NCI-H1930 (cell line): ENCODE measurements at regions not wholly inside any gene's neighbourhood (a gene's known extent, or its start where the extent isn't known, plus 50 kb on each side); places are given as distances from the start of the nearest gene placed in this dataset.
"Not testable (repeated sequence)": the region's sequence is repeated elsewhere in the genome, so short reads cannot be mapped to it uniquely, and the experiment has no call there.

Experiments
- DNase-seq, 2 experiments: peaks; one replicate each; lab custom pipeline; 2025; lab: John Stamatoyannopoulos, UW

DNA sequence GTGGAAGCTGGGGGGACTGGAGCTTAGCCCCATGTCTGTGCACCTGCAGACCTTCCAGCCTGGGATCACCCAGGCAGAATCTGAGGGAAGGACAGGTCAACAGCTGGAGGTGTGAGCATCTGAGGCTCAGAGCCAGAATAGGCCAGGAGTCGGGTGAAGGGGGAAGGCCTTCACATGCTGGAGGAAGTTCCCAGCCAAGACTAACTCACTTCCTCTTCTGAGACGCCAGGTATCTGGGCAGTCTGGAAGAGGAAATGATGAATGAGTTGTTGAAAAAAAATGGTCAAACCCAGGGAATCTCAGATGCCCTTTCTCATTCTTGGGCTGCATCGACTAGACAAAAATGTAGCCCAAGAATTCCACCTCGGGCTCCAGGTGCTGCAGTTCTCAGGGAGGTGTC lies 73.6 kb upstream of the TIAM2 start:
- no peak for DNase-seq

- DNase-seq: no peak
Measured at GRCh38 chr6:154923199-154923869, 71.8 kb upstream of the TIAM2 start.

DNA sequence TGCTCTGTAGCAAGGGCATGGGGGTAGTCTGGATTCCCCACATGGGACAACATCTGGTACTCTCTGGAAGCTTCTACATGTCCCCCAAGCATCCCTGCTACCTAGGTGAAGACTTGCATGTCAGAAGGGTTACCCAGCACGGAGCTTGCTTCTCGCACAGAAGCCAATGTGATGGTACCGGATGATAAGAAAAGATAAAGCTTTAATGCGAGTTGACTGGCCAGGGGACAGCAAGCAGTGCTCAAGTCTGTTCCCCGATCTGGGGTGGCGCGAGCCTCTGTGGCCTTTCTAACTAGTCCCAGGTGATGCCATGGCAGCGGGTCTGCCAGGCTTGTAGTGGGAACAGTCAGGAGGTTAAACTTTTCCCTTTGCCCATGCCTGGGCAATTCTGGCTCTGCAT lies 70.0 kb upstream of the TIAM2 start:
- no peak for DNase-seq

DNA sequence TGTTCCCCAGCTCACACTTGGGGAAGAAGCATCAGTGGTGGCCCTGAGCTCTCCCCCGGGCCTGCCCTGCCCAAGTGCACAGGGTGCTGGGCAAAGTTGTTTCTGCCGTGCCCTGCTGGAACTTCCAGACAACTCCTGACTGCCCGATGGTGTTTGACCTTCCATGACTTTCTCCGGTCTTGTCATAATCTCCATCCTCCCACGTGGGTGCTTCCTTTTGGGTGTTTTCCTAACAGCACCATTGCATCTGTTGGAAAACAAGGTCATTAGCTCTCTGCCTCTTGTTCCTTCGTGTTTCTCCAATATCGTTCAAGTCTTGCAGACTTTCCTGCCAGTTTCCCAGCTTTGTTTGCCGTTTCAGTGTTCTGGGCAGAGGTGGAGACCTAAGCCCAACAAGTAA lies 68.7 kb upstream of the TIAM2 start:
- no peak for DNase-seq

- DNase-seq: peak in 1 of 2 experiments; percentile 25
Measured at GRCh38 chr6:154928325-154928922, 66.7 kb upstream of the TIAM2 start.

DNA sequence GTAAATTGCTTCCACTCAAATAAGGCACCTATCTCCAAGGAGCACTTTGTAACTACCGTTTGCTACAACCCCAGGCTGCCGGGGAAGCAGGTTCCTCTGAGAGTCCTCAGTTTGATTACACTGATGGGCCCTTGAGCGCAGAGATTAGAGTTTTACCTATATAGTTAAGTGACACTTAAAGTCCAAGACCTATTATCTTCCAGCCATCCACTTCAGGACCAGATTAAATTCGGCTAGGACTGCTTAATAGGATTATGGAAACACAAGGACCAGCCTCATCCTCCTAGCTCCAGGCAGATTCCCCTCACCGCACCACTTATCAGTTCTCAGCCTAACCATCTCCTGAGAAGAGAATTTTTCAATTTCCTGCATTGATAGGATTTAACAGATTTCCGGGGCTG lies 64.7 kb upstream of the TIAM2 start:
- no peak for DNase-seq

GRCh38 chr6:154931711-154932424 lies 63.2 kb upstream of the TIAM2 start:
- DNase-seq: no peak

DNA sequence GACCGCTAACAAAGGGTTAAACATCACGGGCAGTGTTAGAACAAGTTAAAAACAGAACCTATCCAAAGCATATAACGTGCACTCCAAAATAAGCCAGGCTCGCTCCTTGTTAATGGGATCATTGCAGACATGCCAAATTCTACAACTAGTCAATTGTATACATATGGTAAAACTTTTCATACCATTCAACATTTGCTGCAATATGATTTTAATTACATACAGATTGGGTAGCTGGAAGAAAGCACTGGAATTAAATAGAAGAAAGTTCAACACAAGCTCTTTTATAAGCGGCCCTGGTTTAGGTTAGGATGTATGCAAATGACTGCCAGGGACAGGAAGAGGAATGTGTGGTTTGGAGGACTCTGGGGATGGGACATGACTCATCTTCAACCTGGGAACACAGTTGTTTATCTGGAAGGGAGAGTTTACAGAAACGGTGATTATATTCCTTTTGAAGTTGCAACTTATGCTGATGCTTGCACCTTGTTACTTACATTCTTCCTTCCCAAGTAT lies 62.5 kb upstream of the TIAM2 start:
- DNase-seq: no peak

DNA sequence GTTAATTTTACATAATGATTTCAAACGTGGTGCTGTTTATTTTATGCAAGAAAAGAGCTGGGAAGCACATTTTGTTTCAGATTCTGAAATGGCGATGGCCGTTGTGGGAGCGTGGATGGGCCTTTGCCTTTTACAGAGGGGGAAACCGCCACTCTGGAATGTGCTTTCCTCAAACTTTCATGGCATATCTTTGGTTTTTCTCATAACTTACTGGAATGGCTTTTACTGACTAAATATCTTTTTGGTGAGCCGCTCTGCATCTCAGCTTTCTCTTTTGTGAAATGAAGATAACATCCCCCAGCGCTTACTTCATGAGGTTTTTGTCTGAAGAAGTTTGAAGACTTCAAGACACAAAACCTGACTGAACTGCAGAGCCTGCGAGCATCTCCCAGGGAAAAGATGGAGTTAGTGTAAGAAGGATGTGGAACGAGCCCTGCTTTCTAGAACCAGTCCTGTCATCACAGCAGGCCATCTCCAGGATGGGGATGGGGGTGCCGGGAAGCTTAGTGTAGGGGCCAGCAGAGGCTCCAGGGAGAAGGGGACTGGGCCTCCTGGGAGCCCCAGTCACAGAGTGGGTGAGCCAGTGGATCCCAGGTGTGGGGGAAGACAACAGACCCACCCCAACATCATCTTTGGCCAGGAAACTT lies 61.8 kb upstream of the TIAM2 start:
- DNase-seq: no peak

- no peak for DNase-seq
Measured at GRCh38 chr6:154937306-154938220, 57.6 kb upstream of the TIAM2 start.

DNA sequence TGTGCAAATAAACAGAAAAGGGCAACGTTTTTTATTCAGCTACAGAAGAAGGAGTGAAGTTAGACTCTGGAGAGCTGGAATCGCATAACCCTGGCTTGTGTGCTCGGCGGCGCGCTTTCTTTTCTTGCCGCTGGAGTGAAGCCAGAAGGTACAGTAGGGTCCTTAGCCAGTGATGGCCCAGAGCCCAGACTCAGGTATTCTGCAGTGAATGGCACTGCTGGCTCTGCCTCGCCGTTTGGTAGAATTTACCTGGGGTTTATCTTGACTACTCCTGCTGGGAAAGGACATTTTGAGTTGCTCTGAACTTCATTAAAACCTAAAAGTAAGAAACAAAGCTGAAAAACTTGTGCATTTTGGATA lies 56.9 kb upstream of the TIAM2 start:
- no peak for DNase-seq

GRCh38 chr6:154938727-154939285 lies 56.3 kb upstream of the TIAM2 start:
- DNase-seq: not testable (repeated sequence)

DNA sequence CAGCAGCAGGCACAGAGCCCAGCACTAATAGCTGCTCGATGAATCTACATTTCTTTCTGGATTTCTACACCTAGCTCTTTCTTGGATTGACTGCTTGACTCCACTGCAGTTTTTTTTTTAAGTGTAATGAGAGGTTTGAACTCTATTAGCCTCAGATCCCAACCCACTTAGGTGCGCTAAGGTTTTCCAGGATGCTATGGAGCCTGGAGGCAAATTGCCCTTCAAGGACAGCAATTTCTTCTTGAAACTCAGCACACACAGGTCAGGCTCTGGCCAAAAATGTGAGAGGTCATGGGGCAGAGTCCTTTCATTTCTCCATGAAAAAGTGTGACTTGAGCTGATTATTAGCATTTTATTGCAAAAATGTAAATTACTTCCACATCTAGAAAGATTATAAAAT lies 52.3 kb upstream of the TIAM2 start:
- DNase-seq: no peak

DNA sequence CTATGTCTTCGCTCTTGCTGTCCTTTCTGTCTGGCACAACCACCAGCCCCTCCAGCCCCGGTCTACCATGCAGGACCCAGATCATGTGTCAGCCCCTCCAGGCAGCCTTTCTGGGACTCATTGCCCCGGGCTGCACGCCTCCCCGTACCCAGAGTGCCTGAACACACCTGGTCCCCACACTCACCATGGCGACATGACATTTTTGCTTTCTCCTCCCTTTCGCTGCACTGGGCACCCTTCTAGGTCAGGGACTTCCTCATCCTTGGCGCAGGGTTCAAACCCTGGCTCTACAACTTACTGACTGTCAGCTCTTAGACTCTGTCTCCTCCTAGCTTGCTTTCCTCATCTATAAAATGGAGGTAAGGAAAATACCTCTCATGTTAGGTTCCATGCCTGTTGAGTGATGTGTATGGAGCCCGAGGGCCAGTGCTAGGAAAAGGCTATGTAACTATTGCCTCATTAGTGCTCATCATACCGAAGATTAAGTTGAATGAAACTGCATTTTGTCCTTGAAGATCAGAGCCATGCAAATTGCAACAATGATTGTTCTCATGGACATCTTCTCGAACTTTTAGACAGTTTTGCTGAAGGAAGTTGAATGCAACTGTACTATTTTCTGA lies 49.7 kb upstream of the TIAM2 start:
- no peak for DNase-seq
